ENCODE measurements at regions not wholly inside any gene's neighbourhood (a gene's known extent, or its start where the extent isn't known, plus 50 kb on each side); places are given as distances from the start of the nearest gene placed in this dataset.

GRCh38 chr14:66085224-66085623, 400.9 kb upstream of the CCDC196 start:
- TF ChIP-seq CTCF (conservative IDR thresholded peaks at IDR 0.05; ENCODE audit: low read depth, low read length): no peak
- no peak for TF ChIP-seq EZH2 (IDR thresholded peaks at IDR 0.05; ENCODE audit: borderline replicate concordance, low read depth, low read length, poor library complexity, severe bottlenecking)
- POLR2A ChIA-PET (ENCODE audit: low non-redundant PET): no interaction called here
- intact Hi-C loops (cut with micrococcal nuclease; ENCODE audit: unreplicated experiment): no loop called here
- Histone ChIP-seq H3K36me3 (ENCODE audit: insufficient read depth, low read length, poor library complexity, severe bottlenecking) (no peaks in the 10 kb centered on the region), H3K4me3 (ENCODE audit: low read depth, low read length, poor library complexity, severe bottlenecking) (no peak overlapping the region), H3K27ac (ENCODE audit: low read depth, low read length, poor library complexity, severe bottlenecking) (no peak overlapping the region), H3K9me3 (ENCODE audit: low read depth, low read length, poor library complexity, severe bottlenecking) (no peaks in the 10 kb centered on the region), H3K4me1 (ENCODE audit: insufficient read depth, low read length, poor library complexity, severe bottlenecking) (peaks cover 8% of the 10 kb centered on the region), H3K27me3 (replicated peaks; ENCODE audit: insufficient read depth, low read depth, low read length, poor library complexity) (no peaks in the 10 kb centered on the region)
- no peak for DNase-seq (ENCODE audit: low spot score)
- CTCF ChIA-PET: no interaction called here
- BruUV-seq (replicated peaks): no TSS peak

GRCh38 chr14:66085665-66086064, 400.5 kb upstream of the CCDC196 start:
- TF ChIP-seq EZH2 (IDR thresholded peaks at IDR 0.05; ENCODE audit: borderline replicate concordance, low read depth, low read length, poor library complexity, severe bottlenecking) (no peak), CTCF (conservative IDR thresholded peaks at IDR 0.05; ENCODE audit: low read depth, low read length) (no peak)
- H3K4me3 ChIP-seq (ENCODE audit: low read depth, low read length, poor library complexity, severe bottlenecking): no peak overlapping the region
- H3K27me3 ChIP-seq (replicated peaks; ENCODE audit: insufficient read depth, low read depth, low read length, poor library complexity): no peaks in the 10 kb centered on the region
- H3K36me3 ChIP-seq (ENCODE audit: insufficient read depth, low read length, poor library complexity, severe bottlenecking): no peaks in the 10 kb centered on the region
- no peak overlapping the region for H3K27ac ChIP-seq (ENCODE audit: low read depth, low read length, poor library complexity, severe bottlenecking)
- H3K9me3 ChIP-seq (ENCODE audit: low read depth, low read length, poor library complexity, severe bottlenecking): no peaks in the 10 kb centered on the region
- ChIA-PET CTCF (no interaction called here), POLR2A (ENCODE audit: low non-redundant PET) (no interaction called here)
- no TSS peak for BruUV-seq (replicated peaks)
- intact Hi-C loops (cut with micrococcal nuclease; ENCODE audit: unreplicated experiment): no loop called here
- peaks cover 8% of the 10 kb centered on the region for H3K4me1 ChIP-seq (ENCODE audit: insufficient read depth, low read length, poor library complexity, severe bottlenecking)
- DNase-seq (ENCODE audit: low spot score): no peak

- H3K27me3 ChIP-seq (replicated peaks; ENCODE audit: insufficient read depth, low read depth, low read length, poor library complexity): no peaks in the 10 kb centered on the region
- intact Hi-C loops (cut with micrococcal nuclease; ENCODE audit: unreplicated experiment): no loop called here
- ChIA-PET POLR2A (ENCODE audit: low non-redundant PET) (no interaction called here), CTCF (no interaction called here)
- H3K4me1 ChIP-seq (ENCODE audit: insufficient read depth, low read length, poor library complexity, severe bottlenecking): peaks cover 8% of the 10 kb centered on the region
- no peaks in the 10 kb centered on the region for H3K36me3 ChIP-seq (ENCODE audit: insufficient read depth, low read length, poor library complexity, severe bottlenecking)
- peak; percentile 72 for DNase-seq (ENCODE audit: low spot score)
- no peak for TF ChIP-seq EZH2 (IDR thresholded peaks at IDR 0.05; ENCODE audit: borderline replicate concordance, low read depth, low read length, poor library complexity, severe bottlenecking)
- TF ChIP-seq CTCF (conservative IDR thresholded peaks at IDR 0.05; ENCODE audit: low read depth, low read length): no peak
- no TSS peak for BruUV-seq (replicated peaks)
- no peak overlapping the region for H3K27ac ChIP-seq (ENCODE audit: low read depth, low read length, poor library complexity, severe bottlenecking)
- H3K4me3 ChIP-seq (ENCODE audit: low read depth, low read length, poor library complexity, severe bottlenecking): no peak overlapping the region
- no peaks in the 10 kb centered on the region for H3K9me3 ChIP-seq (ENCODE audit: low read depth, low read length, poor library complexity, severe bottlenecking)
These were observed 398.9 kb upstream of the CCDC196 start for GRCh38 chr14:66087231-66087630.
